IMR-90 (cell line): ENCODE measurements at regions not wholly inside any gene's neighbourhood (a gene's known extent, or its start where the extent isn't known, plus 50 kb on each side); places are given as distances from the start of the nearest gene placed in this dataset.

ENCODE experiments used
- ATAC-seq: fragments of 200-7000 bp; cut with Tn5 transposase; 2 replicates; pipeline ENCODE4 v1.9.1; 2020; ENCODE audit warnings: low read depth, mild to moderate bottlenecking, moderate library complexity
- BruUV-seq: library from RNA; stranded (reverse); fragments of 400-500 nt; replicated peaks from 2 replicates; lab custom pipeline; 2021; lab: Mats Ljungman, UMichigan
- CTCF ChIA-PET: fragments of 300-600 bp; formaldehyde crosslinking; extraction: SDS; loops from one replicate; lab custom pipeline; 2021; ENCODE audit warnings: antibody characterized with exemption; lab: Yijun Ruan, JAX
- POLR2A ChIA-PET: fragments of 300-600 bp; sonication (Branson Sonifier 250); formaldehyde crosslinking; loops from one replicate; lab custom pipeline; 2022; ENCODE audit warnings: antibody characterized with exemption; ENCODE audit not compliant: unreplicated experiment; lab: Charles Lee
- DNase-seq: peaks from one replicate; pipeline ENCODE4 v3.0.0; 2013
- H2AFZ ChIP-seq: replicated peaks from 2 replicates; pipeline ENCODE3; 2013; ENCODE audit warnings: low read length, mild to moderate bottlenecking; ENCODE audit not compliant: poor library complexity
- H2AK5ac ChIP-seq: 2 replicates; pipeline ENCODE4 v1.6.1; 2013; ENCODE audit warnings: low read depth, low read length, inconsistent platforms
- H2AK9ac ChIP-seq: replicated peaks from 2 replicates; pipeline ENCODE3; 2013; ENCODE audit warnings: mild to moderate bottlenecking, low read depth, low read length, moderate library complexity; ENCODE audit not compliant: poor library complexity
- H2BK120ac ChIP-seq: 2 replicates; pipeline ENCODE4 v1.6.1; 2013; ENCODE audit warnings: low read depth, low read length, inconsistent platforms
- H2BK15ac ChIP-seq: 3 replicates; pipeline ENCODE4 v1.6.1; 2013; ENCODE audit warnings: low read depth, low read length, inconsistent platforms
- H2BK20ac ChIP-seq: 2 replicates; pipeline ENCODE4 v1.6.1; 2013; ENCODE audit warnings: low read depth, mild to moderate bottlenecking, inconsistent platforms, low read length, moderate library complexity
- H2BK5ac ChIP-seq: 2 replicates; pipeline ENCODE4 v1.6.1; 2013; ENCODE audit warnings: mild to moderate bottlenecking, low read depth, low read length, inconsistent platforms; ENCODE audit not compliant: poor library complexity, severe bottlenecking
- H3K14ac ChIP-seq: replicated peaks from 2 replicates; pipeline ENCODE4 v1.6.1; 2013; ENCODE audit warnings: low read depth, low read length, inconsistent platforms
- H3K18ac ChIP-seq: 2 replicates; pipeline ENCODE4 v1.6.1; 2013; ENCODE audit warnings: low read depth, low read length, control low read depth
- H3K23ac ChIP-seq: 2 replicates; pipeline ENCODE4 v1.6.1; 2013; ENCODE audit warnings: low read depth, low read length, inconsistent platforms
- H3K27ac ChIP-seq: 2 replicates; pipeline ENCODE4 v1.5.1; 2013; ENCODE audit warnings: mild to moderate bottlenecking, control low read depth, low read length; ENCODE audit not compliant: insufficient read depth
- H3K27me3 ChIP-seq: 2 replicates; pipeline ENCODE4 v1.6.1; 2013; ENCODE audit warnings: low read length; ENCODE audit not compliant: control insufficient read depth, insufficient read depth
- H3K36me3 ChIP-seq: 2 replicates; pipeline ENCODE4 v1.6.1; 2013; ENCODE audit warnings: low read length, mixed read lengths; ENCODE audit not compliant: control insufficient read depth, insufficient read depth
- H3K4ac ChIP-seq: 2 replicates; pipeline ENCODE4 v1.6.1; 2013; ENCODE audit warnings: low read depth, low read length, inconsistent platforms
- H3K4me1 ChIP-seq: 2 replicates; pipeline ENCODE4 v1.6.1; 2013; ENCODE audit warnings: low read length, mixed read lengths; ENCODE audit not compliant: control insufficient read depth, insufficient read depth
- H3K4me2 ChIP-seq: 2 replicates; pipeline ENCODE4 v1.6.1; 2013; ENCODE audit warnings: low read depth, mild to moderate bottlenecking, control low read depth, low read length, moderate library complexity
- H3K4me3 ChIP-seq: 2 replicates; pipeline ENCODE4 v1.5.1; 2013; ENCODE audit warnings: low read depth, mild to moderate bottlenecking, control low read depth, low read length, moderate library complexity; ENCODE audit not compliant: insufficient read depth
- H3K56ac ChIP-seq: 2 replicates; pipeline ENCODE4 v1.6.1; 2013; ENCODE audit warnings: low read length, inconsistent platforms; ENCODE audit not compliant: insufficient read depth; ENCODE audit errors: extremely low read depth
- H3K79me1 ChIP-seq, 2 experiments: 2 replicates each; pipeline ENCODE4 v1.6.1; 2013; ENCODE audit warnings: low read length in 2 of 2, inconsistent platforms in 1 of 2, low read depth in 1 of 2
- H3K9ac ChIP-seq: 2 replicates; pipeline ENCODE4 v1.6.1; 2013; ENCODE audit warnings: low read depth, low read length, control low read depth
- H3K9me1 ChIP-seq: 2 replicates; pipeline ENCODE4 v1.6.1; 2013; ENCODE audit warnings: low read length, inconsistent platforms; ENCODE audit not compliant: insufficient read depth
- H3K9me3 ChIP-seq: 2 replicates; pipeline ENCODE4 v1.6.1; 2013; ENCODE audit warnings: low read length; ENCODE audit not compliant: control insufficient read depth, insufficient read depth
- H4K20me1 ChIP-seq: 2 replicates; pipeline ENCODE4 v1.6.1; 2013; ENCODE audit warnings: low read length, inconsistent platforms; ENCODE audit not compliant: insufficient read depth
- H4K5ac ChIP-seq: 2 replicates; pipeline ENCODE4 v1.6.1; 2013; ENCODE audit warnings: mild to moderate bottlenecking, low read depth, low read length, control low read depth
- H4K8ac ChIP-seq, 2 experiments: 2 replicates each; pipeline ENCODE4 v1.6.1; 2013; ENCODE audit warnings: low read depth in 2 of 2, low read length in 2 of 2, control low read depth in 1 of 2, inconsistent platforms in 1 of 2
- H4K91ac ChIP-seq: 2 replicates; pipeline ENCODE4 v1.6.1; 2013; ENCODE audit warnings: low read depth, low read length, inconsistent platforms; ENCODE audit not compliant: insufficient read depth
- BHLHE40 ChIP-seq: fragments of 150-350 bp; IDR thresholded peaks from 2 replicates; pipeline ENCODE4 v1.6.1; 2016; ENCODE audit warnings: mild to moderate bottlenecking, low read depth, low read length
- CHD1 ChIP-seq: IDR thresholded peaks from 2 replicates; pipeline ENCODE4 v1.6.1; 2012; ENCODE audit warnings: low read depth, low read length, improper control_type of control experiment
- MXI1 ChIP-seq: IDR thresholded peaks from 2 replicates; pipeline ENCODE4 v1.6.1; 2012; ENCODE audit warnings: low read depth, mild to moderate bottlenecking, low read length, moderate library complexity, borderline replicate concordance
- USF2 ChIP-seq: fragments of 150-350 bp; IDR thresholded peaks from 2 replicates; pipeline ENCODE4 v1.6.1; 2017; ENCODE audit warnings: mild to moderate bottlenecking, antibody characterized with exemption, low read length, low read depth
- WGBS, 2 experiments: methylation state at CpG; one replicate each; pipeline versions ENCODE4 v1.1.5 to v1.1.7; 2013; ENCODE audit warnings: missing lambda C conversion rate in 2 of 2; ENCODE audit not compliant: insufficient read length in 1 of 2; ENCODE audit errors: extremely low coverage in 2 of 2; 5-methylcytosine and 5-hydroxymethylcytosine counted together
- dilution Hi-C: fragments of 300-500 bp; cut with HindIII; formaldehyde crosslinking; loops from one replicate; pipeline ENCODE4 v1.14.3; 2018; ENCODE audit warnings: low sequenced_read_pairs; ENCODE audit not compliant: unreplicated experiment
- in situ Hi-C: fragments of 300-500 bp; cut with MboI; formaldehyde crosslinking; loops from 3 replicates; pipeline ENCODE4 v1.14.3; 2019; ENCODE audit warnings: low sequenced_read_pairs, inconsistent platforms, mixed read lengths
- intact Hi-C: fragments of 100-400 bp; cut with micrococcal nuclease; formaldehyde crosslinking; loops from 2 replicates; pipeline ENCODE4 v1.10.0; 2022

GRCh38 chr7:106551936-106552335 is 109.0 kb downstream of the CCDC71L start:
- no peak for ATAC-seq
- Histone ChIP-seq H3K4me3 (no peak overlapping the region), H3K23ac (no peak overlapping the region), H3K36me3 (no peaks in the 10 kb centered on the region), H4K91ac (no peak overlapping the region), H4K20me1 (no peaks in the 10 kb centered on the region), H2AFZ (no peak overlapping the region), H3K79me1 (no peaks in the 10 kb centered on the region), H3K27ac (no peak overlapping the region), H3K4ac (no peak overlapping the region), H3K14ac (no peak overlapping the region), H3K4me1 (peaks cover 4% of the 10 kb centered on the region), H2AK9ac (no peak overlapping the region), H2BK15ac (no peak overlapping the region), H2AK5ac (no peak overlapping the region), H4K8ac (no peak overlapping the region), H3K9ac (no peak overlapping the region), H3K9me3 (no peaks in the 10 kb centered on the region), H2BK20ac (no peak overlapping the region), H2BK120ac (no peak overlapping the region), H3K9me1 (no peaks in the 10 kb centered on the region), H2BK5ac (no peak overlapping the region), H4K5ac (no peak overlapping the region), H3K27me3 (no peaks in the 10 kb centered on the region), H3K56ac (no peak overlapping the region), H3K18ac (no peak overlapping the region), H3K4me2 (no peak overlapping the region)
- ChIA-PET CTCF (no interaction called here), POLR2A (no interaction called here)
- TF ChIP-seq BHLHE40 (no peak), USF2 (no peak), CHD1 (no peak), MXI1 (no peak)
- in situ Hi-C loops (no loop called here), intact Hi-C loops (no loop called here), dilution Hi-C loops (no loop called here)
- no CpG with 5 or more reads among the region's 1 CpG for WGBS, 2 experiments
- no peak for DNase-seq
- no TSS peak for BruUV-seq
